HepG2 (cell line): ENCODE measurements at regions not wholly inside any gene's neighbourhood (a gene's known extent, or its start where the extent isn't known, plus 50 kb on each side); places are given as distances from the start of the nearest gene placed in this dataset.

ENCODE experiments used
- ATAC-seq: fragments of 200-7000 bp; cut with Tn5 transposase; 3 replicates; pipeline ENCODE4 v1.9.1; 2020; ENCODE audit warnings: mild to moderate bottlenecking, moderate library complexity
- BruUV-seq: library from RNA; stranded (reverse); fragments of 400-500 nt; replicated peaks from 2 replicates; lab custom pipeline; 2021; lab: Mats Ljungman, UMichigan
- CTCF ChIA-PET: fragments of 300-600 bp; formaldehyde crosslinking; extraction: SDS; loops from one replicate; lab custom pipeline; 2021; ENCODE audit warnings: low total read pairs, inconsistent platforms, low intra/inter-chr PET ratio; lab: Yijun Ruan, JAX
- POLR2A ChIA-PET: fragments of 350-600 bp; sonication (Branson Sonifier 250); formaldehyde crosslinking; loops from one replicate; lab custom pipeline; 2020; ENCODE audit warnings: antibody characterized with exemption, inconsistent platforms; lab: Yijun Ruan, JAX
- DNase-seq: peaks from one replicate; pipeline ENCODE4 v3.0.0-alpha.2; 2015; ENCODE audit warnings: low spot score
- FAIRE-seq: peaks from 3 replicates; lab custom pipeline; 2011; peaks lifted over from hg19 to GRCh38; lab: Jason Lieb, UNC
- H2AFZ ChIP-seq: one replicate; pipeline ENCODE4 v1.6.1; 2011; ENCODE audit warnings: low read length, inconsistent platforms
- H3K27ac ChIP-seq: fragments of 300-600 bp; 3 replicates; pipeline ENCODE4 v1.8.0; 2011; ENCODE audit warnings: mixed run types, mild to moderate bottlenecking, mixed read lengths, low read length, inconsistent platforms; ENCODE audit not compliant: insufficient read depth; ENCODE audit errors: extremely low read length
- H3K27me3 ChIP-seq, 2 experiments: fragments of 200-600 bp in 1 of 2; 2 replicates in 1 of 2; 3 replicates in 1 of 2; pipeline versions ENCODE4 v1.6.0 to v1.8.0; 2011; ENCODE audit warnings: low read length in 2 of 2, mild to moderate bottlenecking in 2 of 2, moderate library complexity in 2 of 2, inconsistent platforms in 1 of 2; ENCODE audit not compliant: insufficient read depth in 2 of 2, control insufficient read depth in 1 of 2
- H3K36me3 ChIP-seq, 2 experiments: fragments of 200-600 bp in 1 of 2; replicated peaks in 1 of 2; 2 replicates in 1 of 2; 3 replicates in 1 of 2; pipeline versions ENCODE4 v1.5.1 to v1.8.0; 2011; ENCODE audit warnings: low read length in 2 of 2, inconsistent platforms in 1 of 2; ENCODE audit not compliant: insufficient read depth in 2 of 2, control insufficient read depth in 1 of 2
- H3K4me1 ChIP-seq: 2 replicates; pipeline ENCODE4 v1.5.1; 2012; ENCODE audit warnings: low read length, inconsistent platforms; ENCODE audit not compliant: insufficient read depth
- H3K4me2 ChIP-seq: 2 replicates; pipeline ENCODE4 v1.6.0; 2011; ENCODE audit warnings: low read depth, low read length, inconsistent platforms
- H3K4me3 ChIP-seq, 3 experiments: fragments of 200-600 bp in 1 of 3; sonication (generic), shearing (Covaris generic) in 1 of 3; replicated peaks in 1 of 3; 2 replicates each; pipeline ENCODE4 v1.5.1; 2011 to 2016; ENCODE audit warnings: low read length in 3 of 3, inconsistent platforms in 2 of 3, low read depth in 2 of 3, mild to moderate bottlenecking in 2 of 3, control low read depth in 1 of 3, mixed read lengths in 1 of 3; ENCODE audit not compliant: insufficient read depth in 1 of 3
- H3K79me2 ChIP-seq: one replicate; pipeline ENCODE4 v1.6.1; 2011; ENCODE audit warnings: low read length, inconsistent platforms; ENCODE audit not compliant: insufficient read depth
- H3K9ac ChIP-seq: 2 replicates; pipeline ENCODE4 v1.6.0; 2011; ENCODE audit warnings: mild to moderate bottlenecking, low read depth, low read length, inconsistent platforms; ENCODE audit not compliant: insufficient read depth
- H3K9me3 ChIP-seq: 2 replicates; pipeline ENCODE4 v1.5.1; 2012; ENCODE audit warnings: mild to moderate bottlenecking, low read length
- H4K20me1 ChIP-seq: 2 replicates; pipeline ENCODE4 v1.6.0; 2011; ENCODE audit warnings: inconsistent platforms, mild to moderate bottlenecking, low read length, moderate library complexity; ENCODE audit not compliant: insufficient read depth
- ATF1 ChIP-seq: IDR thresholded peaks from 2 replicates; pipeline ENCODE4 v1.6.1; 2016; ENCODE audit warnings: mild to moderate bottlenecking, control low read depth
- CREM ChIP-seq, 2 experiments: sonication (generic) in 1 of 2; formaldehyde crosslinking in 1 of 2; IDR thresholded peaks; 2 replicates each; pipeline versions ENCODE4 v1.4.0 to v1.6.1; 2016 to 2020; ENCODE audit warnings: antibody characterized with exemption in 1 of 2, mild to moderate bottlenecking in 1 of 2, missing genetic modification reagents in 1 of 2
- HDAC1 ChIP-seq: sonication (generic); formaldehyde crosslinking; IDR thresholded peaks from 2 replicates; pipeline ENCODE4 v1.5.1; 2020; ENCODE audit warnings: mild to moderate bottlenecking, missing genetic modification reagents
- HOXA3 ChIP-seq: sonication (generic); formaldehyde crosslinking; IDR thresholded peaks from 2 replicates; pipeline ENCODE4 v1.5.0; 2020; ENCODE audit warnings: missing genetic modification reagents
- KLF12 ChIP-seq: sonication (generic); formaldehyde crosslinking; IDR thresholded peaks from 2 replicates; pipeline ENCODE4 v1.4.0; 2020; ENCODE audit warnings: missing genetic modification reagents, borderline replicate concordance
- MED1 ChIP-seq: sonication (generic); formaldehyde crosslinking; IDR thresholded peaks from 2 replicates; pipeline ENCODE4 v1.4.0; 2020; ENCODE audit warnings: missing genetic modification reagents
- MEIS1 ChIP-seq: sonication (generic); formaldehyde crosslinking; IDR thresholded peaks from 2 replicates; pipeline ENCODE4 v1.9.0; 2021; ENCODE audit warnings: mild to moderate bottlenecking, missing genetic modification reagents, moderate library complexity, borderline replicate concordance
- NR2F2 ChIP-seq: IDR thresholded peaks from 2 replicates; pipeline ENCODE4 v1.6.1; 2012; ENCODE audit warnings: low read depth, inconsistent platforms, borderline replicate concordance
- PAXIP1 ChIP-seq: sonication (generic); formaldehyde crosslinking; conservative IDR thresholded peaks from 2 replicates; pipeline ENCODE4 v1.4.0; 2020; ENCODE audit warnings: mild to moderate bottlenecking, missing genetic modification reagents, moderate library complexity
- SOX5 ChIP-seq: IDR thresholded peaks from 2 replicates; pipeline ENCODE4 v1.6.1; 2016; ENCODE audit warnings: borderline replicate concordance
- TOPORS ChIP-seq: sonication (generic); formaldehyde crosslinking; IDR thresholded peaks from 2 replicates; pipeline ENCODE4 v1.8.0; 2023; ENCODE audit warnings: mild to moderate bottlenecking, missing genetic modification reagents
- ZNF292 ChIP-seq: sonication (generic); formaldehyde crosslinking; IDR thresholded peaks from 2 replicates; pipeline ENCODE4 v1.8.1; 2022; ENCODE audit warnings: mild to moderate bottlenecking, low read depth, missing genetic modification reagents, borderline replicate concordance
- ZNF335 ChIP-seq: sonication (generic); formaldehyde crosslinking; IDR thresholded peaks from 2 replicates; pipeline ENCODE4 v1.4.0; 2020; ENCODE audit warnings: missing genetic modification reagents
- ZNF543 ChIP-seq: sonication (generic); formaldehyde crosslinking; IDR thresholded peaks from 2 replicates; pipeline ENCODE4 v1.4.0; 2020; ENCODE audit warnings: mild to moderate bottlenecking, missing genetic modification reagents
- ZNF710 ChIP-seq: sonication (generic); formaldehyde crosslinking; IDR thresholded peaks from 2 replicates; pipeline ENCODE4 v1.5.0; 2020; ENCODE audit warnings: mild to moderate bottlenecking, missing genetic modification reagents, borderline replicate concordance
- in situ Hi-C: cut with HindIII; loops from 2 replicates; pipeline ENCODE4 v1.10.0; 2017; ENCODE audit warnings: low pct_unique_long_range_greater_than_20kb; ENCODE audit not compliant: extremely low pct_ligation_motif_present
- intact Hi-C: fragments of 100-400 bp; cut with micrococcal nuclease; formaldehyde crosslinking; loops from one replicate; pipeline ENCODE4 v1.10.0; 2022; ENCODE audit not compliant: unreplicated experiment
- TF ChIP-seq, protein P1 (sequence below): IDR thresholded peaks from 2 replicates; pipeline ENCODE4 v1.6.1; 2016
- TF ChIP-seq, protein P2 (sequence below): IDR thresholded peaks from 2 replicates; pipeline ENCODE4 v1.6.1; 2016; ENCODE audit warnings: low read depth

GRCh38 chrX:20499763-20500162 lies 233.1 kb upstream of the RPS6KA3 start:
- peaks cover 36% of the 10 kb centered on the region for H3K4me1 ChIP-seq
- intact Hi-C loops = no loop called here
- H3K27me3 ChIP-seq = no peaks in the 10 kb centered on the region
- no peaks in the 10 kb centered on the region for H3K79me2 ChIP-seq
- POLR2A ChIA-PET = interaction anchor here (0.9 to 1.9 kb wide), 6 partner anchors 16 to 247 kb away, joined by 3 to 8 read pairs (median 4); no protein-coding TSS in a partner anchor
- BruUV-seq = no TSS peak
- peak overlapping the region; percentile 0 for H2AFZ ChIP-seq
- FAIRE-seq (peak; percentile 21), DNase-seq (peak; percentile 56), ATAC-seq (peak; percentile 76)
- CTCF ChIA-PET = no interaction called here
- H3K9me3 ChIP-seq = no peaks in the 10 kb centered on the region
- H3K36me3 ChIP-seq = no peaks in the 10 kb centered on the region
- H3K4me2 ChIP-seq = peak overlapping the region; percentile 34
- no peaks in the 10 kb centered on the region for H4K20me1 ChIP-seq
- no peak overlapping the region; a peak in 1 of 6 replicates for H3K4me3 ChIP-seq
- in situ Hi-C loops = no loop called here
- H3K27ac ChIP-seq = peak overlapping the region; percentile 76
- peak overlapping the region; percentile 17; the same call in 1 of the 2 replicates for H3K9ac ChIP-seq
- peak; percentile 26; the same call in 1 of the 2 replicates for TF ChIP-seq NR2F2
- TF ChIP-seq, protein P1, sequence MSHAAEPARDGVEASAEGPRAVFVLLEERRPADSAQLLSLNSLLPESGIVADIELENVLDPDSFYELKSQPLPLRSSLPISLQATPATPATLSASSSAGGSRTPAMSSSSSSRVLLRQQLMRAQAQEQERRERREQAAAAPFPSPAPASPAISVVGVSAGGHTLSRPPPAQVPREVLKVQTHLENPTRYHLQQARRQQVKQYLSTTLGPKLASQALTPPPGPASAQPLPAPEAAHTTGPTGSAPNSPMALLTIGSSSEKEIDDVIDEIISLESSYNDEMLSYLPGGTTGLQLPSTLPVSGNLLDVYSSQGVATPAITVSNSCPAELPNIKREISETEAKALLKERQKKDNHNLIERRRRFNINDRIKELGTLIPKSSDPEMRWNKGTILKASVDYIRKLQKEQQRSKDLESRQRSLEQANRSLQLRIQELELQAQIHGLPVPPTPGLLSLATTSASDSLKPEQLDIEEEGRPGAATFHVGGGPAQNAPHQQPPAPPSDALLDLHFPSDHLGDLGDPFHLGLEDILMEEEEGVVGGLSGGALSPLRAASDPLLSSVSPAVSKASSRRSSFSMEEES = peak; percentile 68
- no peak for TF ChIP-seq MEIS1 (CRISPR knock-in tag)
- TF ChIP-seq SOX5 = peak; percentile 53; the same call in 1 of the 2 replicates
- no peak for TF ChIP-seq ATF1 (CRISPR knock-in tag)
- TF ChIP-seq ZNF543 = no peak
- TF ChIP-seq, protein P2, sequence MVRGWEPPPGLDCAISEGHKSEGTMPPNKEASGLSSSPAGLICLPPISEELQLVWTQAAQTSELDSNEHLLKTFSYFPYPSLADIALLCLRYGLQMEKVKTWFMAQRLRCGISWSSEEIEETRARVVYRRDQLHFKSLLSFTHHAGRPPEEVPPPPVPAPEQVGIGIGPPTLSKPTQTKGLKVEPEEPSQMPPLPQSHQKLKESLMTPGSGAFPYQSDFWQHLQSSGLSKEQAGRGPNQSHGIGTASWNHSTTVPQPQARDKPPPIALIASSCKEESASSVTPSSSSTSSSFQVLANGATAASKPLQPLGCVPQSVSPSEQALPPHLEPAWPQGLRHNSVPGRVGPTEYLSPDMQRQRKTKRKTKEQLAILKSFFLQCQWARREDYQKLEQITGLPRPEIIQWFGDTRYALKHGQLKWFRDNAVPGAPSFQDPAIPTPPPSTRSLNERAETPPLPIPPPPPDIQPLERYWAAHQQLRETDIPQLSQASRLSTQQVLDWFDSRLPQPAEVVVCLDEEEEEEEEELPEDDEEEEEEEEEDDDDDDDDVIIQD (CRISPR knock-in tag) = 0 out of 2 replicates have a peak, but pooled peaks have one; percentile 14
- no peak for TF ChIP-seq TOPORS (CRISPR knock-in tag)
- peak; percentile 54 for TF ChIP-seq MED1
- no peak for TF ChIP-seq ZNF335 (CRISPR knock-in tag)
- TF ChIP-seq KLF12 (CRISPR knock-in tag) = no peak
- TF ChIP-seq HOXA3 (CRISPR knock-in tag) = no peak
- TF ChIP-seq CREM (IDR thresholded peaks at IDR 0.05) = 0 out of 2 replicates have a peak, but pooled peaks have one; percentile 15
- TF ChIP-seq CREM (CRISPR knock-in tag; IDR thresholded peaks at IDR 0.05) = no peak
- TF ChIP-seq ZNF292 (CRISPR knock-in tag) = peak; percentile 24; the same call in 1 of the 2 replicates
- peak; percentile 63; the same call in 1 of the 2 replicates for TF ChIP-seq PAXIP1
- peak; percentile 54 for TF ChIP-seq HDAC1 (CRISPR knock-in tag)
- peak; percentile 95 for TF ChIP-seq ZNF710 (CRISPR knock-in tag)
